ENCODE measurements at regions not wholly inside any gene's neighbourhood (a gene's known extent, or its start where the extent isn't known, plus 50 kb on each side); places are given as distances from the start of the nearest gene placed in this dataset.
A peak's percentile ranks its signal among the peaks of the same experiment; 100 is the strongest.
"Not testable (repeated sequence)": the region's sequence is repeated elsewhere in the genome, so short reads cannot be mapped to it uniquely, and the experiment has no call there.

DNA sequence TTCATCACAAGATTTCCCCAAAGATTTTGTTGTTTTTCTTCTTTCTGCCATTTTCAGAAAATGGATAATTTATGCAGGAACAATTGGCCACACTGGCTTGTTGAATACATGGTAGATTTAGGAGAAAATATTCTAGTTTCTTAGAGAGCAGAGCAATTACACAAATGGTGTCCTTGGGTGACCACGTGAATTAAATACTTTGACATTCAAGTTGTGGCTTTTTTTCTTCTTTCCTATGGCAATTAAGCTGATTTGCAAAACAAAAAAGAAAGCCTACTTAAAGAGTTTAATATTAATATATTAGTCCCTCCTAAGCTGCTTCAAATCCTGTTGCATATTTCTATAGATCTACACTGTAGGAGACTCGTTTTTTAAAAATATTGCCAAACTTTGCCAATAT, 133.0 kb upstream of the HTR2C start:
- no peak for DNase-seq

DNA sequence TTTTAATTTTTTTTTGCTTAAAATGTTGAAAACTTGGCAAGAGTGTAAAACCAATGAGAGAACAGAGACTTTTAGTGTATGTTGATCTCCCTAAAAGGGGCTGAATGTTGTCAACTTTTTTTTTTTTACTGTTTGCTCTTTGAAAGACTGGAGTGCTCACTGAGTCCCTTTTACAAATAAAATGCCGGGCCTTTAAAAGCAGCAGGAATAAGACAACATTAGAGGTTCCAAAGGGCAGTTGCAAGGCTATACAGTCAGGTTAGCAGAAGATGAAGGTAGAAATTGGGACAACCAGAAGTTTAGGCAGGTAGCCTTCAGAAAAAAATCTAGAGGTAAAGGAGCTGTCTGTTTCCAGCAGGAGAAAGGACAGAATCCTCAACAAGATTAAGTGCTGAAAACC, 132.5 kb upstream of the HTR2C start:
- no peak for DNase-seq

DNA sequence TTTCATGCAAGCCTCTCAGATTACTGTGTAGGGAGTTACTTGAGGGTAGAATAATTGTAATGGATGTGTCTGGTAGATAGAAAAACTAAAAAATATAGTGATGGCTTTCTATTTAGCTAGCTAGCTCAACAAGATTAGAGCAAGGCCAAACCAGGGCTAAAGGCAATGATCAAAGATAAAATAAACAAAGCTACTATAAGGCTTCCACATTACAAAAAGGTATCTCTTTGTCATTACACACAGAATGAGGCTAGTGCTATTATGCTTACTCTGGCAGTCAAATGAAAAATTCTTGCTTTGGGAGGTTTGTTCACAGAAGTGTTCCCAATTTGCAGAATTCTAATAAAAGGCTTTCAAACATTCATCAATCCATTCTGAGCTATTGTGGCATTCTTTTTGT, 121.6 kb upstream of the HTR2C start:
- no peak for DNase-seq

DNA sequence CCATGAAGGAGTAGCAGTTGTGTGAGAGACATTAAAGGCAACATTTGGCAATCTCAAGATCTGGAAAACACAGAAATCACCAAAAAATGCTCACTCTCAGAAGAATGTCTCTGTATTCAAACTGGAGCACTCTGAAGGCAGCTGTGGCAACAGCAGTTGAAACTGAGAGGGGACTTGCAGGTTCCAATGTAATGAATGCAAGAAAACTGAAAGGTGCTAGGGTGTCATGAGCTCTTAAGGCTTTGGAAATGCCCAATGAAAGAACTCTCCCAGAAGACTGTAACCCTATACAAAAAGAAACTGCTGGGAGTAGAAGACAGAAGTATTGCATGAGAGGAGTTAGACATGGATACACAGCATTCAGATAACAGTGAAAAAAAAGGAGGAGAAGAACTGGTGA, 118.2 kb upstream of the HTR2C start:
- DNase-seq: no peak

DNA sequence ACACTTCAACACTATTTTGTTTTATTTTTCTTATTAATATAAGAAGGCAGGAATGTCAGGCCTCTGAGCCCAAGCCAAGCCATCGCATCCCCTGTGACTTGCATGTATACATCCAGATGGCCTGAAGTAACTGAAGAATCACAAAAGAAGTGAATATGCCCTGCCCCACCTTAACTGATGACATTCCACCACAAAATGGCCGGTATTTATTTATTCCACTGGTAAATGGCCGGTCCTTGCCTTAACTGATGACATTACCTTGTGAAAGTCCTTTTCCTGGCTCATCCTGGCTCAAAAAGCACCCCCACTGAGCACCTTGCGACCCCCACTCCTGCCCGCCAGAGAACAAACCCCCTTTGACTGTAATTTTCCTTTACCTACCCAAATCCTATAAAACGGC, 111.9 kb upstream of the HTR2C start:
- not testable (repeated sequence) for DNase-seq

DNA sequence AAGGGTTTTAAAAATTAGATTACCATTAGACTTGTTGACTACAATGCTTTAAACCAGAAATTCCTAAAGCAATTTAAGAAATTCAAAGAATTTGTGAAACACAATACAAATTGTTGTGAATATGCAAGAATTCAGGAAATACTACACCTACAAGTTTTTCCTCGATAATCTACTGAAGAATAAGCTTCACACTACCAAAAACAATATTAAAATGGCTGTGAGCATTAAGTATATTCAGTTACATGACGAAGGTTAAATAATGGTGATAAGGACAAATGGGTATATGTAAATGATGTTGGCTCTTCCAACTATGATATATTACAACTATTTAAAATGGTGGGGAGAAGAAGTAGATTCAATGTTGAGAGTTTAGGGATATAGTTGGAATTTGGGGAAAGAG, 111.1 kb upstream of the HTR2C start:
- DNase-seq: no peak

DNA sequence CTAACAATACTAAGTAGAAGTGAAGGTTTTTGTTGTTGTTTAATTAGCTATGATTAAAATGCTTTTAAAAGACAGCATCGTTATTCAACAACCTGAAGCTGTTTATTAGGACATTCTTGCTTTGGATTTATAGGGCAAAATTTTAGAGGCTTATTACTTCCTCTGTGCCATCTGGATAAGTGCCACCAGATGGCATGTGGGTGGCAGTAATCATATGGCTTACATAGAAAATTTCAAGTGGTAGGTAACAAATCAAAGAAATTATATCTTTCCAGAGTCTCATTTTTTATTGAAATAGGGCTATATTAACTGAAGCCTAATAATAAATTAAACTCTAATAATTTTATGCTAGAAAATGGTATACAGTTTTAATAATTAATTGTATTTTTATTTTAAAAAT, 83.3 kb upstream of the HTR2C start:
- DNase-seq: no peak

DNA sequence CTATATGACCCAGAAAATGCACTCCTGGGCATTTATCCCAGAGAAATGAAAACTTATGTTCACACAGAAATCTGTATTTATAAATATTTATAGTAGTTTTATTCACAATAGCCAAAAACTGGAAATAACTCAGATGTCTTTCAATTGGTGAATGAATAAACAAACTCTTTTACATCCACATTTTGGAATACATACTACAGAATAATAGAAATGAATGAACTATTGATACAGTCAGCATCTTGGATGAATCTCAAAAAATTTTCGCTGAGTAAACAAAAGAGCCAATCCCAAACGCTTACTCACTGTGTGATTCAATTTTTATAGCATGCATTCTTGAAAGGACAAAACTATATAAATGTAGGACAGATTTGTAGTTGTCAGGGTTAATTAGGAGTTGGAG, 75.1 kb upstream of the HTR2C start:
- no peak for DNase-seq

DNA sequence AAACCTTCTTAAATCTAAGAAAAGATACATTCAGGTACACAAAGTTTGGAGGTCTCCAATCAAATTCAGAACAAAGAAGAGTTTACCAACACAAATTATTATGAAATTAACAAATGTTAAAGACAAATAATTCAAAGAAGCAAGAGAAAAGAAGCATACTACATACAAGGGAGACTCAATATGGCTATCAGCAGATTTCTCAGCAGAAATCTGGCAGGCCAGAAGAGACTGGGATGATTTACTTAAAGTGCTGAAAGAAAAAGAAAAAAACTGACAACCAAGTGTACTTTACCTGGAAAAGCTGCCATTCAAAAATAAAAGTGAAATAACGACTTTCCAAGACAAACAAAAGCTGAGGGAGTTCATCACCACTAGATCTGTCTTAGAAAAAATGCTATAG, 64.4 kb upstream of the HTR2C start:
- DNase-seq: no peak

DNA sequence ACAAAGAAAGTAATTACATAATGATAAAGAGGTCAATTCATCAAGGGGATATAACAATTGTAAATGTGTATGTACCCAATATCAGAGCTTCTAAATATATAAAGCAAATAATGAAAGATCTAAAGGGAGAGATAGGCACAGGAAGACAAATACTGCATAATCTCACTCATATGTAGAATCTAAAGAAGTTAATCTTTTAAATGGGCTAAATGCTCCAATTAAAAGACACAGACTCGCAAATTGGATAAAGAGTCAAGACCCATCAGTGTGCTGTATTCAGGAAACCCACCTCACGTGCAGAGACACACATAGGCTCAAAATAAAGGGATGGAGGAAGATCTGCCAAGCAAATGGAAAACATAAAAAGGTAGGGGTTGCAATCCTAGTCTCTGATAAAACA, 63.2 kb upstream of the HTR2C start:
- not testable (repeated sequence) for DNase-seq

DNA sequence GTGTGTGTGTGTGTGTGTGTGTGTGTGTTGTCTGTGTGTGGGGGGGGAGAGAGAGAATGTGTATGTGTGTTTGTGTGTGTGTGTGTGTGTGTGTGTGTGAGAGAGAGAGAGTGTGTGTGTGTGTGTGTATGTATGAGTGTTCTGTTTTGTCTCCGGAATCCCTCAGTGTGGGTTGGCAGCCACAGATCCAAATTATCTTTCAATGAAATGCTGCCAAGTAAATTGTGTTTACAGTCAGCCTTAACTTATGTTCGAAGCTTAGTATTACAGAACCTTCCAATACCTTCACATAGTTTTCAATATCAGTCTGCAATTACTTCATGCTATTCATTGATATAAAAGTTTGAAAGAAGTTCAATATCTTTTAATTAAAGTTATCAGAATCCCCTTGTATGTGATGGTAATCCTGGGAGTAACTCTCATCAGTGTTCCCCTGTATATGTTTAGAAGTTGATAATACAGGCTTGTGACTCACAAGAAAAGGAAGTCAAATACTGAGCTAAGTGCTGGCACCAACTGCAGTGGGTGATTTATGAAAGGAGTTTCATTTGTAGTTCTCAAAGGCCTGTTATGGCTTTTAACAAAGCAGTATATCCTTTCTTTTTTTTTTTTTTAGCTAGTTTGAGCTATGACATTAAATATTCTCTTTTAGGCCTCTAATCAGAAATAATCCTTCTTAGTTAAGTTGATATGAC, 51.6 kb upstream of the HTR2C start:
- peak; percentile 5 for DNase-seq
